A673 (cell line): ENCODE measurements at regions not wholly inside any gene's neighbourhood (a gene's known extent, or its start where the extent isn't known, plus 50 kb on each side); places are given as distances from the start of the nearest gene placed in this dataset.

Experiments used
- CTCF ChIP-seq: fragments of 300-800, 200-600 bp; sonication (generic); conservative IDR thresholded peaks from 2 replicates; pipeline ENCODE4 v1.5.1; 2017; ENCODE audit warnings: low read depth, mild to moderate bottlenecking, antibody characterized with exemption, low read length, moderate library complexity, mixed read lengths
- EZH2 ChIP-seq: fragments of 200-600 bp; sonication (generic); IDR thresholded peaks from 2 replicates; pipeline ENCODE4 v1.6.1; 2017; ENCODE audit warnings: borderline replicate concordance, low read depth, mild to moderate bottlenecking, mixed read lengths, antibody characterized with exemption, low read length; ENCODE audit not compliant: poor library complexity, severe bottlenecking

- no peak for TF ChIP-seq EZH2
- no peak for TF ChIP-seq CTCF
These were observed 220.9 kb upstream of the CTNNB1 start for GRCh38 chr3:40978442-40978841.
